ENCODE measurements at regions not wholly inside any gene's neighbourhood (a gene's known extent, or its start where the extent isn't known, plus 50 kb on each side); places are given as distances from the start of the nearest gene placed in this dataset.

DNA sequence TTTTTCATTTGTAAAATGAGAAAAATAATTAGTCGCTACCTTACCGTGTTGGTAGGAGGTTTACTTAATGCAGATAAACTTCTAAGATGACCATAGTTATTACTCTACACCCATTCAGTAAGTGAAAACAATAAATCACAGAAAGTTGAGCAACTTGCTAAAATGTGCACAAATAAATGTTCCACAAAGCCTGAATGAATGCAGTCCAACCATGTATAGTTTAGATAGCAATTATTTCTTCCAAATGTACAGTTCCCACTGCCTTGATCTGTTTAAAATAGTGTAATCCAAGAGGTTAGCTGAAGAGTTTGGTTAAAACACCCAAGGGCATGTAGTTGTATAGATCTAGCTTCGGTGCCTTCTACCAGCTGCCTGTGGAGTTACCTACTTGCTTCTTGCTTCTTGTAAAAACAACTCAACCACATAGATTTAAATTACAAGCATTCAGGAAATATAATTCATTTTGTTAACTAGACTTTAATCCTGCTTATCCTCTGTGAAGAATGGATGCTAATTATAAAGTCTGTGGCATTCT lies 106.3 kb upstream of the CARD18 start:
- TF ChIP-seq, protein P1, sequence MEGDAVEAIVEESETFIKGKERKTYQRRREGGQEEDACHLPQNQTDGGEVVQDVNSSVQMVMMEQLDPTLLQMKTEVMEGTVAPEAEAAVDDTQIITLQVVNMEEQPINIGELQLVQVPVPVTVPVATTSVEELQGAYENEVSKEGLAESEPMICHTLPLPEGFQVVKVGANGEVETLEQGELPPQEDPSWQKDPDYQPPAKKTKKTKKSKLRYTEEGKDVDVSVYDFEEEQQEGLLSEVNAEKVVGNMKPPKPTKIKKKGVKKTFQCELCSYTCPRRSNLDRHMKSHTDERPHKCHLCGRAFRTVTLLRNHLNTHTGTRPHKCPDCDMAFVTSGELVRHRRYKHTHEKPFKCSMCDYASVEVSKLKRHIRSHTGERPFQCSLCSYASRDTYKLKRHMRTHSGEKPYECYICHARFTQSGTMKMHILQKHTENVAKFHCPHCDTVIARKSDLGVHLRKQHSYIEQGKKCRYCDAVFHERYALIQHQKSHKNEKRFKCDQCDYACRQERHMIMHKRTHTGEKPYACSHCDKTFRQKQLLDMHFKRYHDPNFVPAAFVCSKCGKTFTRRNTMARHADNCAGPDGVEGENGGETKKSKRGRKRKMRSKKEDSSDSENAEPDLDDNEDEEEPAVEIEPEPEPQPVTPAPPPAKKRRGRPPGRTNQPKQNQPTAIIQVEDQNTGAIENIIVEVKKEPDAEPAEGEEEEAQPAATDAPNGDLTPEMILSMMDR (IDR thresholded peaks at IDR 0.05), result no peak
- no peak for TF ChIP-seq POLR2AphosphoS5 (IDR thresholded peaks at IDR 0.05; ENCODE audit: low read depth, low read length)
- TF ChIP-seq, protein P2, sequence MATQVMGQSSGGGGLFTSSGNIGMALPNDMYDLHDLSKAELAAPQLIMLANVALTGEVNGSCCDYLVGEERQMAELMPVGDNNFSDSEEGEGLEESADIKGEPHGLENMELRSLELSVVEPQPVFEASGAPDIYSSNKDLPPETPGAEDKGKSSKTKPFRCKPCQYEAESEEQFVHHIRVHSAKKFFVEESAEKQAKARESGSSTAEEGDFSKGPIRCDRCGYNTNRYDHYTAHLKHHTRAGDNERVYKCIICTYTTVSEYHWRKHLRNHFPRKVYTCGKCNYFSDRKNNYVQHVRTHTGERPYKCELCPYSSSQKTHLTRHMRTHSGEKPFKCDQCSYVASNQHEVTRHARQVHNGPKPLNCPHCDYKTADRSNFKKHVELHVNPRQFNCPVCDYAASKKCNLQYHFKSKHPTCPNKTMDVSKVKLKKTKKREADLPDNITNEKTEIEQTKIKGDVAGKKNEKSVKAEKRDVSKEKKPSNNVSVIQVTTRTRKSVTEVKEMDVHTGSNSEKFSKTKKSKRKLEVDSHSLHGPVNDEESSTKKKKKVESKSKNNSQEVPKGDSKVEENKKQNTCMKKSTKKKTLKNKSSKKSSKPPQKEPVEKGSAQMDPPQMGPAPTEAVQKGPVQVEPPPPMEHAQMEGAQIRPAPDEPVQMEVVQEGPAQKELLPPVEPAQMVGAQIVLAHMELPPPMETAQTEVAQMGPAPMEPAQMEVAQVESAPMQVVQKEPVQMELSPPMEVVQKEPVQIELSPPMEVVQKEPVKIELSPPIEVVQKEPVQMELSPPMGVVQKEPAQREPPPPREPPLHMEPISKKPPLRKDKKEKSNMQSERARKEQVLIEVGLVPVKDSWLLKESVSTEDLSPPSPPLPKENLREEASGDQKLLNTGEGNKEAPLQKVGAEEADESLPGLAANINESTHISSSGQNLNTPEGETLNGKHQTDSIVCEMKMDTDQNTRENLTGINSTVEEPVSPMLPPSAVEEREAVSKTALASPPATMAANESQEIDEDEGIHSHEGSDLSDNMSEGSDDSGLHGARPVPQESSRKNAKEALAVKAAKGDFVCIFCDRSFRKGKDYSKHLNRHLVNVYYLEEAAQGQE (IDR thresholded peaks at IDR 0.05; ENCODE audit: insufficient read depth in 1 of 2, low read depth in 2 of 2, low read length in 1 of 2), result no peak
- TF ChIP-seq TCF7L2 (IDR thresholded peaks at IDR 0.05; ENCODE audit: low read depth, low read length), result no peak
